Thyroid gland (tissue), 4 donors: ENCODE measurements at regions not wholly inside any gene's neighbourhood (a gene's known extent, or its start where the extent isn't known, plus 50 kb on each side); places are given as distances from the start of the nearest gene placed in this dataset.

Experiments used
- CTCF ChIP-seq, 6 experiments: fragments of 200-600 bp in 3 of 6; fragments of 450-650 bp in 3 of 6; sonication (generic) in 3 of 6; IDR thresholded peaks; one replicate each; pipeline ENCODE4 v1.5.1; 2016 to 2019; ENCODE audit warnings: antibody characterized with exemption in 6 of 6, mild to moderate bottlenecking in 2 of 6, inconsistent platforms in 1 of 6, moderate library complexity in 1 of 6
- POLR2A ChIP-seq, 2 donors: fragments of 450-650 bp; IDR thresholded peaks; one replicate each; pipeline ENCODE4 v1.6.1; 2017; ENCODE audit warnings: antibody characterized with exemption in 2 of 2, mild to moderate bottlenecking in 2 of 2, moderate library complexity in 1 of 2

GRCh38 chr15:30794388-30794787 lies 109.3 kb upstream of the FAN1 start:
- no peak for TF ChIP-seq CTCF (IDR thresholded peaks at IDR 0.05)
- no peak for TF ChIP-seq POLR2A (IDR thresholded peaks at IDR 0.05)
